Effector memory CD8-positive, alpha-beta T cell (primary cell): ENCODE measurements at regions not wholly inside any gene's neighbourhood (a gene's known extent, or its start where the extent isn't known, plus 50 kb on each side); places are given as distances from the start of the nearest gene placed in this dataset.
"Not testable (repeated sequence)": the region's sequence is repeated elsewhere in the genome, so short reads cannot be mapped to it uniquely, and the experiment has no call there.

ENCODE experiments used
- ATAC-seq: fragments of 150-1000 bp; cut with Tn5 transposase; replicated peaks from 2 replicates; pipeline ENCODE4 v1.10.0; 2021; ENCODE audit warnings: mild to moderate bottlenecking, moderate library complexity
- DNase-seq, 3 experiments: peaks; one replicate each; pipeline ENCODE4 v3.0.0; 2021
- H3K27ac Mint-ChIP-seq, 2 donors: one replicate each; pipeline ENCODE4 v1.8.0; 2022; ENCODE audit warnings: mild to moderate bottlenecking in 2 of 2, mixed read lengths in 2 of 2, moderate library complexity in 2 of 2
- H3K27me3 Mint-ChIP-seq, 2 donors: one replicate each; pipeline ENCODE4 v1.8.0; 2022; ENCODE audit warnings: mixed read lengths in 2 of 2
- H3K36me3 Mint-ChIP-seq: one replicate; pipeline ENCODE4 v1.8.0; 2022; ENCODE audit warnings: mild to moderate bottlenecking, moderate library complexity, mixed read lengths; ENCODE audit not compliant: insufficient read depth
- H3K4me1 Mint-ChIP-seq, 2 donors: one replicate each; pipeline ENCODE4 v1.8.0; 2022; ENCODE audit warnings: low read depth in 2 of 2, mixed read lengths in 2 of 2
- H3K4me3 Mint-ChIP-seq, 2 donors: one replicate each; pipeline ENCODE4 v1.8.0; 2022; ENCODE audit warnings: mild to moderate bottlenecking in 2 of 2, mixed read lengths in 2 of 2, moderate library complexity in 2 of 2
- H3K9me3 Mint-ChIP-seq, 2 donors: one replicate each; pipeline ENCODE4 v1.8.0; 2022; ENCODE audit warnings: mixed read lengths in 2 of 2

DNA sequence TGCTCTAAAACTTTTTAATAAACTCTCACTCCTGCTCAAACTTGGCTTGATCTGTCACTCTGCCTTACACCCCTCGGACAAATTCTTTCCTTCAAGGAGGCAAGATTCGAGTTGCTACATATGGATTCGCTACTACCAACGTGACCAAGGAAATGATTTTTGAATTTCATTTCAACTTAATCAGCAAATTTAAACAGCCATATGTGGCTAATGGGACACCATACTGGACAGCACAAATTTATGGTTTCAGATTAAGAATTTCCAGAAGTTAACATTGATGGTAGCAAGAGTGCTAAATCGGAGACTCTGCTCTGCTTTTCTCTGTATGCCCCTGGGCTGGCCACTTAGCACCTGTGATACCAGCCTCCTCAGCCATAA is 318.2 kb upstream of the PSMD7 start:
- Mint-ChIP-seq H3K27me3 (no peaks in the 10 kb centered on the region), H3K4me1 (no peaks in the 10 kb centered on the region)

DNA sequence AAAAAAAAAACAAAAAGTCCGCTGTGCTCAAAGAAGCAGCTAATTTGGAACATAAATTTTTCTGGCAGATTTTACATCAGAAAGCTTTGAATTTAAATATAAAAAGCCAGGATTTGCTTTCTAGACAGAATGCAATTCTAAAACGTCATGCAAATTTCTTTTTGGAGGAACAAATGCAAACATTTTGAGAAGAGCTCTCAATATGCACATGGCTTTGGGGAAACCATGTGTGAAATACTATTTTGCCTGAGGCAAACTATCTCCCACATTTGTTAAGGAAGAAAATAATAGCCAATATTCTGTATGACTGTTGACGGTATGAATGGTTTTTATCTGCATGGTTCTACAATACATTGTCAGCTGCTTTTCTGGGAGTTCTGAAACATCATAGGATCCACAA is 320.0 kb upstream of the PSMD7 start:
- ATAC-seq: no peak

More for the DNA sequence above, 318.2 kb upstream of the PSMD7 start:
- no peaks in the 10 kb centered on the region for H3K36me3 Mint-ChIP-seq
- no peak for ATAC-seq
- no peak overlapping the region for H3K27ac Mint-ChIP-seq
- H3K9me3 Mint-ChIP-seq: peaks cover 6 to 21% of the 10 kb centered on the region in 2 donors
- no peak for DNase-seq
- H3K4me3 Mint-ChIP-seq: no peak overlapping the region

DNA sequence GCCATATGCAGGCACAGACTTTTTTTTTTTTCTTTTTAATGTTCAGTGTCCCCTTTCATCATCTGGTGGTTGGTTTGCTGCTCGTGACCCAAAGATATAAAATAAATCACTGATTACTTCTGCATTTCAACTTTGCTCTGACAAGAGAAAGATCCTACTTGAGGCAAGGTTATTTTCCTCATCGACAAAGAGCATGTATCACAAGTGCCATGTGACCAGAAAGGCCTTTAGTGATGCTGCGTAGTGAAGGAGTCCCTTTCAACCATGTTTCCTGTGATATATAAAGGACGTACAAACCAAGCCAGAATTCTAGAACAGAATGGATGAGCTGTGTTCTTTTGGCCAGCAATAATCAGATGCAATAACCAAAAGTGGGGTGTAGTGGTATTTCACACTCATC is 323.4 kb upstream of the PSMD7 start:
- H3K4me1 Mint-ChIP-seq: no peaks in the 10 kb centered on the region
- peaks cover 3 to 12% of the 10 kb centered on the region in 2 donors for H3K9me3 Mint-ChIP-seq
- no peak overlapping the region for H3K4me3 Mint-ChIP-seq
- no peaks in the 10 kb centered on the region for H3K36me3 Mint-ChIP-seq
- DNase-seq (no peak), ATAC-seq (no peak)
- no peaks in the 10 kb centered on the region for H3K27me3 Mint-ChIP-seq
- no peak overlapping the region for H3K27ac Mint-ChIP-seq

More for the DNA sequence above, 320.0 kb upstream of the PSMD7 start:
- H3K27ac Mint-ChIP-seq: no peak overlapping the region
- no peak for DNase-seq
- no peaks in the 10 kb centered on the region for H3K4me1 Mint-ChIP-seq
- no peaks in the 10 kb centered on the region for H3K27me3 Mint-ChIP-seq
- H3K9me3 Mint-ChIP-seq: peaks cover 6 to 15% of the 10 kb centered on the region in 2 donors
- no peak overlapping the region for H3K4me3 Mint-ChIP-seq
- H3K36me3 Mint-ChIP-seq: no peaks in the 10 kb centered on the region

DNA sequence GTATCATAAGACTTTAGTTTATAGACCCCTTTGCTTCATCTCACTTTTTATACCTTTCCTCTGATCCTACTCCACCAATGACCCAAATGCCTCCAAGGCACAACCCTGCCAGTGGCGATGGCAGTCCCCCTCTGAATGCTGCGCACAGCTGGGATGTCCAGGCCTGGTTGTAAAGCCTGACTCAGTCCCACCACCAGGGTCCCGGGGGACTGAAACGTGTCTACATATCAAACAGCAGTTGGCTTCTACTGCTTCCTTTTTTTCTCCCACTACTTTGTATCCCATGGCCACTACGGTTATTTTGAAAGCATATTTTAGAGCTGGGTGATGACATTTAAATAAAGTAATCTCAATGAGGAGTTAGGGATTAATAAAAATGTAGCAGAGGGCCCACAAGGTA is 329.8 kb upstream of the PSMD7 start:
- no peaks in the 10 kb centered on the region for H3K9me3 Mint-ChIP-seq
- no peaks in the 10 kb centered on the region for H3K4me1 Mint-ChIP-seq
- H3K27ac Mint-ChIP-seq: no peak overlapping the region
- DNase-seq (no peak), ATAC-seq (no peak)
- H3K4me3 Mint-ChIP-seq: no peak overlapping the region
- H3K36me3 Mint-ChIP-seq: no peaks in the 10 kb centered on the region
- no peaks in the 10 kb centered on the region for H3K27me3 Mint-ChIP-seq

DNA sequence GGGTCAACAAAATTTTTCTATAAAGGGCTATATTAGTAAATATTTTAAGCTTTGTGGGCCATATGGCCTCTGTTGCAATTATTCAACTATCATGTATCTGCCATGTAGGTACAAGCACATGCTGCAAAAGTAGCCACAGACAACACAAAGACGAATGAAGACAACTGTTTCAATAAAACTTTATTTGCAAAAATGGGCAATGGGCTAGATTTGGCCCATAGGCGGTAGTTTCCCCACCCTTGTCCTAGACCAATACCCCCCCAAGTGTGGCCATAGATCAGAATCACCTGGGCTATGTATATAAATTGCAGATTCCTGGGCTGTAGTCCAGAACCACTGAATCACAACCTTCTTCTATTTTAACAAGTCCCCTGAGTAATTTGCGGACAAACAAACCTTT is 331.0 kb upstream of the PSMD7 start:
- no peaks in the 10 kb centered on the region for H3K36me3 Mint-ChIP-seq
- no peaks in the 10 kb centered on the region for H3K9me3 Mint-ChIP-seq
- H3K4me1 Mint-ChIP-seq: no peaks in the 10 kb centered on the region
- H3K27ac Mint-ChIP-seq: no peak overlapping the region
- H3K27me3 Mint-ChIP-seq: no peaks in the 10 kb centered on the region
- H3K4me3 Mint-ChIP-seq: no peak overlapping the region
- DNase-seq (no peak), ATAC-seq (no peak)

DNA sequence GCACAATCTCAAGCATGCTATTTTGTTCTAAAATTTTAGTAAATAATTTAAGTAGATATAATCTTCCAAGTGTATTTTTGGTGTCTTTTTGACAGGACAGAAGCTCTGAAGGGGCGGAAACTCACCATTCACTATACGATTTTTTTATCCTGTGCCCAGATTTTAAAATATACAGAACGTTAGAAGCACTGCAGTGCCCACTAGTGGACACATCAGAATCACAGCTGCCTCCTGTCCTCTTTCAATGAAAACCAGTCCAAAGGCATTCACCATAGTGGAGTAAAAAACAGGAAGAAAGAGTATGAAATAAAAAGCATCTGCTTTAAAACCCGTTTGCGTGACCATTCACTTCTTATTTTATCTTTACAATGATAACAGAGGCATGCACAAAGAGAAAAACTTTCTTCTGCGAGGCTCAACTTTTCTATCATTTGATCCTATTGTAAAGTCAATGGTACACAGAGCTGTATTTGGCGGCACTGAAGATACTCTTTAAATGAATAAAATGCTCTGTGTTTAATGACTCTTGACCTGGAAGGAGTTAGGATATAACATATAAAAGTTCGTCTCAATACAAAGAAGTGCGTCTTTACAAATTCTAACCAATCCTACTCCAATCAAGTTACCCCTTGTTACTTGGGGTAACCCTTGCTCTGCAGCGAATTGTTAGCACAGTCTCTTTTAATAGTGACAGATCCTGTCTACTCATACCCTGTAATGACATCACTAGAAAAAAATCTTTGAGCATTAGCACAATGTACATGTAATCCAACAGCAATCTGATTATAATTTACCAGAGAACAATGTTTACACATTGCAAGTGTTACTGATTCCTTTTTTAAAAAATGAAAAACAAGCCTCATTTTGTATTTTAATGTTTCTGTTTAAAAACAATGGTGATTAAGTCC is 339.8 kb upstream of the PSMD7 start:
- Mint-ChIP-seq H3K36me3 (no peaks in the 10 kb centered on the region), H3K4me1 (no peaks in the 10 kb centered on the region), H3K27ac (no peak overlapping the region), H3K4me3 (no peak overlapping the region), H3K9me3 (no peaks in the 10 kb centered on the region), H3K27me3 (no peaks in the 10 kb centered on the region)
- no peak for DNase-seq
- ATAC-seq: no peak

DNA sequence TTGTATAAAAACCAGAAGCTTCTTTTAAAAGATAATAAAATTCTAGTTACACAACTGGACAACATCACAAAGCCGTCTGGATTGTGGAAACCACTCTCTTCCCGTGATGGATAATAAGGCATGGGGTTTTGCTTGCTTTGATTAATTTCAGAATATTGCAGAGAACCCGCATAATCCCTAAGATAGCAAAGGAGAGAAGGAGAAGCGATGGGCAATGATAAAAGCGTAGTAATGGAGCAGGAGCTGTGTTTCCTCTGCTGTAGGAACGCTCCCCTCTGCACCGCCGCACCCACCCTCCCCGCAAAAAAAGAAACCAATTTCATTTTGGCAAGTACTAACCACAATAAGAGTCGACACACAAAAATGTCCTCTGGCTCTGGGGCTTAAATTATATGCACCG is 340.9 kb upstream of the PSMD7 start:
- Mint-ChIP-seq H3K27ac (no peak overlapping the region), H3K27me3 (no peaks in the 10 kb centered on the region), H3K9me3 (no peaks in the 10 kb centered on the region), H3K4me3 (no peak overlapping the region), H3K36me3 (no peaks in the 10 kb centered on the region), H3K4me1 (no peaks in the 10 kb centered on the region)
- ATAC-seq: no peak
- DNase-seq: no peak

DNA sequence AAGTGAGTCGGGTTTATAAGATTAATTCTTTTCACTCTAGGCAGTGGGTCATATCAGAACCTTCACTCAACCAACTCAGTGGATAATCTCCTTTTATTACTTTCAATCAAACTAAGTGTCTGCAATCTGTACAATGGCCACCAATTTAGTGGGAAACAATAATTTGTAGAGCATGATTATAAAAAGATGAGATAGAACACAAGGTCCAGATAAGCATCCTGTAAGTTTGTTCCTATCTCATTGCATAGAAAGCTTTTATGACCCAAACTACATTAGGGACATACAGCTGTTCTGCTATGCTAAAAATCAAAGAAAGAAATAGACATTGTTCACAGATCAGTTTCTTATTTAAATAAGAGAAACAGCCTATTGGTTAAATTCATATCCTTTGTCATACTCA is 341.4 kb upstream of the PSMD7 start:
- Mint-ChIP-seq H3K27me3 (no peaks in the 10 kb centered on the region), H3K4me3 (no peak overlapping the region), H3K36me3 (no peaks in the 10 kb centered on the region), H3K9me3 (no peaks in the 10 kb centered on the region), H3K27ac (no peak overlapping the region), H3K4me1 (no peaks in the 10 kb centered on the region)
- ATAC-seq: no peak
- DNase-seq: no peak

DNA sequence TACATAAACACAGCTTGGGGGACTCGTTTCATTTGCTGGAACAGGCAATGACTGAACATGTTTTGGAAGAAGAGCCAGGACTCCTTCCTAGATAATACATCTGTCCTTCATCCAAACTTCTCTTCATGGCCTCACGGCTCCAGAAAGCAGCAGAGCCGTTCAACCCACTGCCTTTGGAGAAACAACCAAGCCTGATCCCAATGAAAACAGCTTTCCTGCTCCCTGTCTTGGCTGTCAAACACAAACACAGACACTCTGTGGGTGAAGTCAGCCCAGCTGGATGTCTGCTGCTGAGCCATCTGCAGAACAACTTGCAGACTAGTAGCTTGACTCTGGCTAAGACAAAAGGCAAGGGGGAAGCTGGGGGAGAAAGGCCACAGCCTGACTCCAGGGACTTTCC is 345.1 kb upstream of the PSMD7 start:
- ATAC-seq: no peak
- no peaks in the 10 kb centered on the region for H3K4me1 Mint-ChIP-seq
- no peaks in the 10 kb centered on the region for H3K36me3 Mint-ChIP-seq
- DNase-seq: no peak
- H3K27me3 Mint-ChIP-seq: no peaks in the 10 kb centered on the region
- no peak overlapping the region for H3K4me3 Mint-ChIP-seq
- peaks cover 0 to 4% of the 10 kb centered on the region in 2 donors for H3K9me3 Mint-ChIP-seq
- H3K27ac Mint-ChIP-seq: no peak overlapping the region

DNA sequence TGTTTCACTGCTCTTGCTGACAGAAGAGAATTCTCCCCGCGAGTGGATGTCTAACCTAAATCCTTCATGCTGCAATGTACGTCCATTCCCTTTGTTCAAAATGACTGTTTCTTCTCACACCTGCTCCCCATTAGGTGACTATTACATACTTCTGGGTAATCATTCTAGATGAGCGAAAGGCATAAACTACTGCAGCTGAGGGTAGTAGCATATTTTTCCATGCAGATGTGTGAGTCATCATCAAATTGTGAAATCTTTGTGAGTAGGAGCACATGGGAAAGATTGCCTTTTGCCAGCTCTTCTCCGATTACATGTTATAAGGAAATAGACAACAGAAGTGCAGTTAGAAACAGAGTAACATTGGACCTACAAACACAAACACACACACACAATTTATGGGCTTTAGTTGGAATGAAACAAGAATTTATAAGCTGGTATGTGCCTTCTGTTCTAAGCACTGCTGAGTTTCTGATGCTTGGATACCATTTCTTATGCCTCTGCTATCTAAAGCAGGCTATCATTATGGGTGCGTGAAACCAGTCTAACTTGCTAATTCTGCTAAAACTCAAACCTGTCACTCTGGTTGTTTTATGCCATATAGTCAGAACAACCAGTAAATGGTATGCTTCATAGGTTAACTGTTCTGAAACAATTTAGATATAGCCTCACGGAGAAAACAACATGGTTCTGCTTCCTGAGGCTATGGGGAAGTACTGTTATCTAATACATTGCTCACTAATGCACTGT is 346.9 kb upstream of the PSMD7 start:
- Mint-ChIP-seq H3K9me3 (peaks cover 0 to 4% of the 10 kb centered on the region in 2 donors), H3K27ac (no peak overlapping the region), H3K4me1 (no peaks in the 10 kb centered on the region), H3K27me3 (no peaks in the 10 kb centered on the region), H3K4me3 (no peak overlapping the region), H3K36me3 (no peaks in the 10 kb centered on the region)
- DNase-seq: no peak
- no peak for ATAC-seq

DNA sequence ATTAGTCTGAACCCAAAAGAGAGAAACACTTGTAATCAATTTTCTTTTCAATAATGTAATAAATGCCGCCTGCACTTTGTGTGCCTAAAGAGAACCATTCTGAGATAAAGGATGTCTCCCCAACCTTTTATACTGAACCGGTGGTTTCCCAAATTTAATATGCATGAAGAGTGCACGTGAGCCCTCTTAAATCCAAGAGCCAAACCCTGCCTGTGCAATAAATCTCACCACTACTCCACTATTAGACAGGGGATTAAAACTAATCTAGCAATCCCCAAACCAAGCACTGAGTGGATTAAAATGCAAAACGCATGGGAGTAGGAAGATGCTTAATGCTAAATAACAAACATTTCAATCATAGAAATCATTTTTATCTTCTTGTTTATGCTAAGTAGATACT is 351.0 kb upstream of the PSMD7 start:
- H3K36me3 Mint-ChIP-seq: no peaks in the 10 kb centered on the region
- H3K4me1 Mint-ChIP-seq: no peaks in the 10 kb centered on the region
- ATAC-seq: no peak
- H3K27ac Mint-ChIP-seq: no peak overlapping the region
- H3K4me3 Mint-ChIP-seq: no peak overlapping the region
- no peak for DNase-seq
- H3K9me3 Mint-ChIP-seq: peaks cover 0 to 4% of the 10 kb centered on the region in 2 donors
- H3K27me3 Mint-ChIP-seq: no peaks in the 10 kb centered on the region

DNA sequence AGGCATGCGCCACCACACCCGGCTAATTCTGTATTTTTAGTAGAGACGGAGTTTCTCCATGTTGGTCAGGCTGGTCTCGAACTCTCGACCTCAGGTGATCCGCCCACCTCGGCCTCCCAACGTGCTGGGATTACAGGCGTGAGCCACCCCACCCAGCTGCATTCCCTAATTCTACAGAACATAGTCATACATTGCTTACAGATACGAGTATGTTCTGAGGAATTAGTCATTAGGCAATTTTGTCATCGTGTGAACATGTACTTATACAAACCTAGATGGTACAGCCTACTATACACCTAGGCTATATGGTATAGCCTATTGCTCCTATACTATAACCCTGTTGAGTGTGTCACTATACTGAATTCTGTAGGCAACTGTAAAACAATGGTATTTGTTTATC is 353.4 kb upstream of the PSMD7 start:
- not testable (repeated sequence) for ATAC-seq, H3K4me3 Mint-ChIP-seq, H3K27ac Mint-ChIP-seq, H3K27me3 Mint-ChIP-seq, H3K36me3 Mint-ChIP-seq, DNase-seq, H3K4me1 Mint-ChIP-seq, H3K9me3 Mint-ChIP-seq

DNA sequence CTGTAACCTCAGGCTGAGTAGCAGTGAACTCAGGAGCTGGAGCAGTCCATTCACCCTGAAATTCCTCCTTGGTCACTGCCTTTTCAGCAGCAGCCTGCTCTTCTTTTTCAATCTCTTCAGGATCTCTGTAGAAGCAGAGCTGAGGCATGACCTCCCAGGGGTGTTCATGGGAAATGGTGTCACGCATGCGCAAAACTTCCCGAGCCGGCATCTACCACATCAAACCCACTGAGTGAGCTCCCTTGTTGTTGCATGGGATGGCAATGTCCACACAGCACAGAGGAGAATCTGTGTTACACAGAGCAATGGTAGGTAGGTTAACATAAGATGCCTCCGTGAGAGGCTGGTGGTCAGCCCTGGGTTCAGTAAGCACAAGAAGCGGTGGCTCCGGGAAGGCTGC is 355.8 kb upstream of the PSMD7 start:
- H3K36me3 Mint-ChIP-seq, H3K4me3 Mint-ChIP-seq, ATAC-seq, H3K4me1 Mint-ChIP-seq, H3K27ac Mint-ChIP-seq, H3K9me3 Mint-ChIP-seq, DNase-seq, H3K27me3 Mint-ChIP-seq: not testable (repeated sequence)

DNA sequence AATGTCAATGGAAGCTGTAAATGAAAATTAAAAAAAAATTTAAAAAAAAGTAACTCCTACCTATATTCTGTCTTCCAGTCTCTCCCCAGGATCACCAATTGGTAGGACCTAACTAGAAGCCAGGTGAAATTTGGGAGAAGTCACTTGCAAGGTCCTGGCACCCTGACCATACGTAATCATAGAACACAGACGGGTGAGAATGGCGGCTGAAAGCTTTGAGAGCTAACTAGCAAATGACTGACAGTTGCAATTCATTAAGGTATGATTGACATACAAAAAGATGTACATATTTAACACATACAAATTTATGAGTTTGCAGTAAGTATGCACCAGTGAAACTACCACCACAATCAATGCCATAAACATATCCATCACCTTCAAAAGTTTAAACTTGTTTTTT is 372.7 kb upstream of the PSMD7 start:
- no peaks in the 10 kb centered on the region for H3K4me1 Mint-ChIP-seq
- H3K4me3 Mint-ChIP-seq: no peak overlapping the region
- no peaks in the 10 kb centered on the region for H3K27me3 Mint-ChIP-seq
- ATAC-seq (no peak), DNase-seq (no peak)
- H3K36me3 Mint-ChIP-seq: no peaks in the 10 kb centered on the region
- no peak overlapping the region for H3K27ac Mint-ChIP-seq
- H3K9me3 Mint-ChIP-seq: peaks cover 0 to 4% of the 10 kb centered on the region in 2 donors
